ENCODE measurements at regions not wholly inside any gene's neighbourhood (a gene's known extent, or its start where the extent isn't known, plus 50 kb on each side); places are given as distances from the start of the nearest gene placed in this dataset.

GRCh38 chr7:118629898-118630438 lies 405.5 kb downstream of the ANKRD7 start:
- no peak for TF ChIP-seq POLR2AphosphoS5 (IDR thresholded peaks at IDR 0.05)
- TF ChIP-seq CTCF (IDR thresholded peaks at IDR 0.05; ENCODE audit: poor library complexity, severe bottlenecking), result no peak
- TF ChIP-seq EZH2 (IDR thresholded peaks at IDR 0.05; ENCODE audit: borderline replicate concordance, insufficient read depth, low read length, poor library complexity, severe bottlenecking), result no peak
- TF ChIP-seq REST (IDR thresholded peaks at IDR 0.05; ENCODE audit: borderline replicate concordance), result no peak

Data from neural cell (in vitro differentiated cells).